Liver (tissue), 8 donors: ENCODE measurements at regions not wholly inside any gene's neighbourhood (a gene's known extent, or its start where the extent isn't known, plus 50 kb on each side); places are given as distances from the start of the nearest gene placed in this dataset.

Experiments used
- DNase-seq: peaks from one replicate; pipeline ENCODE4 v3.0.0-alpha.2; 2017; ENCODE audit warnings: low spot score
- H3K27ac ChIP-seq, 2 donors: one replicate each; pipeline ENCODE4 v1.7.0; 2013; ENCODE audit warnings: inconsistent platforms in 2 of 2, low read length in 2 of 2, control low read depth in 1 of 2, low read depth in 1 of 2, mild to moderate bottlenecking in 1 of 2
- H3K27me3 ChIP-seq, 4 donors: one replicate each; pipeline versions ENCODE4 v1.6.1 to v1.7.0; 2013; ENCODE audit warnings: low read length in 3 of 4, inconsistent platforms in 1 of 4, mild to moderate bottlenecking in 1 of 4, moderate library complexity in 1 of 4; ENCODE audit not compliant: control insufficient read depth in 4 of 4, insufficient read depth in 4 of 4
- H3K36me3 ChIP-seq, 4 donors: one replicate each; pipeline versions ENCODE4 v1.6.1 to v1.7.0; 2013; ENCODE audit warnings: low read length in 3 of 4, mild to moderate bottlenecking in 3 of 4, low read depth in 1 of 4, moderate library complexity in 1 of 4; ENCODE audit not compliant: control insufficient read depth in 4 of 4, insufficient read depth in 3 of 4
- H3K4me1 ChIP-seq, 4 donors: one replicate each; pipeline versions ENCODE4 v1.6.1 to v1.7.0; 2013; ENCODE audit warnings: low read length in 3 of 4, mild to moderate bottlenecking in 3 of 4, moderate library complexity in 1 of 4; ENCODE audit not compliant: control insufficient read depth in 4 of 4, insufficient read depth in 4 of 4
- H3K4me3 ChIP-seq, 3 donors: one replicate each; pipeline versions ENCODE4 v1.6.1 to v1.7.0; 2013; ENCODE audit warnings: low read length in 3 of 3, control low read depth in 1 of 3, low read depth in 1 of 3, mild to moderate bottlenecking in 1 of 3
- H3K9ac ChIP-seq, 2 donors: one replicate each; pipeline ENCODE4 v1.7.0; 2013; ENCODE audit warnings: low read length in 2 of 2, mild to moderate bottlenecking in 2 of 2, moderate library complexity in 2 of 2, control low read depth in 1 of 2, low read depth in 1 of 2
- H3K9me3 ChIP-seq, 4 donors: one replicate each; pipeline versions ENCODE4 v1.6.1 to v1.7.0; 2013; ENCODE audit warnings: low read length in 3 of 4; ENCODE audit not compliant: control insufficient read depth in 4 of 4
- EGR1 ChIP-seq, 2 donors: IDR thresholded peaks; 2 replicates each; pipeline ENCODE4 v1.6.1; 2016 to 2018; ENCODE audit warnings: antibody characterized with exemption in 2 of 2, low read depth in 2 of 2
- FOXA1 ChIP-seq: IDR thresholded peaks from 2 replicates; pipeline ENCODE4 v1.6.1; 2016; ENCODE audit warnings: antibody characterized with exemption
- FOXA2 ChIP-seq: IDR thresholded peaks from 2 replicates; pipeline ENCODE4 v1.6.1; 2016; ENCODE audit warnings: antibody characterized with exemption
- GABPA ChIP-seq, 2 donors: IDR thresholded peaks in 1 of 2; conservative IDR thresholded peaks in 1 of 2; 2 replicates each; pipeline ENCODE4 v1.6.1; 2016; ENCODE audit warnings: antibody characterized with exemption in 2 of 2, mild to moderate bottlenecking in 1 of 2, moderate library complexity in 1 of 2
- HNF4A ChIP-seq, 2 donors: conservative IDR thresholded peaks; 2 replicates each; pipeline ENCODE4 v1.6.1; 2016; ENCODE audit warnings: antibody characterized with exemption in 2 of 2, mild to moderate bottlenecking in 2 of 2
- HNF4G ChIP-seq: IDR thresholded peaks from 2 replicates; pipeline ENCODE4 v1.6.1; 2016; ENCODE audit warnings: antibody characterized with exemption
- JUND ChIP-seq, 2 donors: IDR thresholded peaks; 2 replicates each; pipeline ENCODE4 v1.6.1; 2016; ENCODE audit warnings: antibody characterized with exemption in 2 of 2
- NR2F2 ChIP-seq: IDR thresholded peaks from 2 replicates; pipeline ENCODE4 v1.6.1; 2016; ENCODE audit warnings: antibody characterized with exemption
- RAD21 ChIP-seq, 2 donors: IDR thresholded peaks; 2 replicates each; pipeline ENCODE4 v1.6.1; 2016; ENCODE audit warnings: antibody characterized with exemption in 2 of 2, mild to moderate bottlenecking in 2 of 2
- RXRA ChIP-seq, 2 donors: IDR thresholded peaks; 2 replicates each; pipeline ENCODE4 v1.6.1; 2017 to 2018; ENCODE audit warnings: antibody characterized with exemption in 2 of 2, mild to moderate bottlenecking in 1 of 2
- SP1 ChIP-seq: IDR thresholded peaks from 2 replicates; pipeline ENCODE4 v1.6.1; 2018; ENCODE audit warnings: antibody characterized with exemption, mild to moderate bottlenecking
- TAF1 ChIP-seq: conservative IDR thresholded peaks from 2 replicates; pipeline ENCODE4 v1.6.1; 2016; ENCODE audit warnings: antibody characterized with exemption, mild to moderate bottlenecking
- YY1 ChIP-seq: IDR thresholded peaks from 2 replicates; pipeline ENCODE4 v1.6.1; 2016; ENCODE audit warnings: antibody characterized with exemption, mild to moderate bottlenecking
- WGBS: extraction: QIAGEN DNeasy Blood & Tissue Kit; methylation state at CpG from one replicate; pipeline ENCODE4 v1.1.7; 2013; 5-methylcytosine and 5-hydroxymethylcytosine counted together
- TF ChIP-seq, protein P1 (sequence below): IDR thresholded peaks from 2 replicates; pipeline ENCODE4 v1.6.1; 2016; ENCODE audit warnings: antibody characterized with exemption
- TF ChIP-seq, protein P2 (sequence below): IDR thresholded peaks from 2 replicates; pipeline ENCODE4 v1.6.1; 2016; ENCODE audit warnings: antibody characterized with exemption
- TF ChIP-seq, protein P3 (sequence below): IDR thresholded peaks from 2 replicates; pipeline ENCODE4 v1.6.1; 2016; ENCODE audit warnings: antibody characterized with exemption, mild to moderate bottlenecking
- TF ChIP-seq, protein P4 (sequence below): fragments of 150-350 bp; IDR thresholded peaks from 2 replicates; pipeline ENCODE4 v1.5.1; 2017; ENCODE audit warnings: improper control_type of control experiment, low read depth, low read length; ENCODE audit not compliant: missing input control
- TF ChIP-seq, protein P5 (sequence below): IDR thresholded peaks from 2 replicates; pipeline ENCODE4 v1.6.1; 2016; ENCODE audit warnings: antibody characterized with exemption
- donor health status: healthy.
- donor health status: healthy.
- donor health status: healthy.
- donor health status: healthy.
- donor health status: healthy.

DNA sequence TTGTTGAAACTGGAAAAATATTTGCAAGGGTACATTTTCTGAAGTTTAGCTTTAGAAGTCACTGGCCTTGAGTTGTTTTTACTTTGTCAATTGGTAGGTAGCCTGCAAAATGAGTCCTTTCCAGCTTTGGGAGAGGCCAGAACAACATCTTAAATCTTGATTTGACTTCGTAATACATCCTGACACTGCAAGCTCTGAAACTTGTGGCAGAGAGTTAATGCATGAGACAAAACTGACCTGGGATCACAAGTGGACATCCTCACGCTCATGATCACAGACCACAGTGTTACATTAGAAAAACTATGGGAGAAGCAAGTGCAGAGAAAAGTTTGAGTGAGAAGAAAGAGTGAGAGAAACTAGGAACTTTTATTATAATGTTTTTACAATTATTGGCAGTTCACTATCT is 550.9 kb downstream of the USP25 start:
- H3K9me3 ChIP-seq: peaks cover 0 to 1% (median 0%) of the 10 kb centered on the region in 4 donors
- peak in 1 of 2 donors; percentile 2 for TF ChIP-seq RAD21 (IDR thresholded peaks at IDR 0.05)
- no peak for TF ChIP-seq TAF1
- TF ChIP-seq, protein P1, sequence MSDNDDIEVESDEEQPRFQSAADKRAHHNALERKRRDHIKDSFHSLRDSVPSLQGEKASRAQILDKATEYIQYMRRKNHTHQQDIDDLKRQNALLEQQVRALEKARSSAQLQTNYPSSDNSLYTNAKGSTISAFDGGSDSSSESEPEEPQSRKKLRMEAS: no peak
- 37% methylated on average over 2 of the region's 2 CpGs for WGBS
- H3K9ac ChIP-seq: peak overlapping the region; percentile 58
- no peaks in the 10 kb centered on the region for H3K27me3 ChIP-seq
- H3K4me3 ChIP-seq: no peak overlapping the region
- peak overlapping the region; percentile 51 to 59 for H3K27ac ChIP-seq
- DNase-seq: no peak
- H3K36me3 ChIP-seq: no peaks in the 10 kb centered on the region
- H3K4me1 ChIP-seq: peaks cover 3 to 27% (median 7%) of the 10 kb centered on the region in 4 donors

DNA sequence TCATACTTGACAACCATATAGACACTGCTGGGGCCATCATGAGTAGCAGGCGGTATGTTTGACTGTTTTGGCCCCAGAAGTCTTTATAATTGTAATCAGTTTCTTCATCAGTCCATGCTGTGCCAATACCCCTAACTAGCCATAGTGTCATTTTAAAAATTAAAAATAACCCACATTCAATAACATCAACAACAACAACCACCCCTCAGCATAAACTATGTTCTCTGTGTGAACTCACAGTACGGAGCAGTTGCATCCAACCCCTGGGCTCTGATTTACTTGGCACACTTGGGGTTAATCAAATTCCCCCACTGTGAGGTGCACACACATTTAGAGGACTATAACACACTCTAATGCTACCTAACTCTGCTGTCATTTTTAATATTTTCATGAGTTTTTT is 553.7 kb downstream of the USP25 start:
- TF ChIP-seq YY1: no peak
- TF ChIP-seq, protein P2, sequence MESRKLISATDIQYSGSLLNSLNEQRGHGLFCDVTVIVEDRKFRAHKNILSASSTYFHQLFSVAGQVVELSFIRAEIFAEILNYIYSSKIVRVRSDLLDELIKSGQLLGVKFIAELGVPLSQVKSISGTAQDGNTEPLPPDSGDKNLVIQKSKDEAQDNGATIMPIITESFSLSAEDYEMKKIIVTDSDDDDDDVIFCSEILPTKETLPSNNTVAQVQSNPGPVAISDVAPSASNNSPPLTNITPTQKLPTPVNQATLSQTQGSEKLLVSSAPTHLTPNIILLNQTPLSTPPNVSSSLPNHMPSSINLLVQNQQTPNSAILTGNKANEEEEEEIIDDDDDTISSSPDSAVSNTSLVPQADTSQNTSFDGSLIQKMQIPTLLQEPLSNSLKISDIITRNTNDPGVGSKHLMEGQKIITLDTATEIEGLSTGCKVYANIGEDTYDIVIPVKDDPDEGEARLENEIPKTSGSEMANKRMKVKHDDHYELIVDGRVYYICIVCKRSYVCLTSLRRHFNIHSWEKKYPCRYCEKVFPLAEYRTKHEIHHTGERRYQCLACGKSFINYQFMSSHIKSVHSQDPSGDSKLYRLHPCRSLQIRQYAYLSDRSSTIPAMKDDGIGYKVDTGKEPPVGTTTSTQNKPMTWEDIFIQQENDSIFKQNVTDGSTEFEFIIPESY: no peak
- TF ChIP-seq EGR1 (IDR thresholded peaks at IDR 0.05; ENCODE audit: low read depth in 2 of 2): no peak
- TF ChIP-seq, protein P3, sequence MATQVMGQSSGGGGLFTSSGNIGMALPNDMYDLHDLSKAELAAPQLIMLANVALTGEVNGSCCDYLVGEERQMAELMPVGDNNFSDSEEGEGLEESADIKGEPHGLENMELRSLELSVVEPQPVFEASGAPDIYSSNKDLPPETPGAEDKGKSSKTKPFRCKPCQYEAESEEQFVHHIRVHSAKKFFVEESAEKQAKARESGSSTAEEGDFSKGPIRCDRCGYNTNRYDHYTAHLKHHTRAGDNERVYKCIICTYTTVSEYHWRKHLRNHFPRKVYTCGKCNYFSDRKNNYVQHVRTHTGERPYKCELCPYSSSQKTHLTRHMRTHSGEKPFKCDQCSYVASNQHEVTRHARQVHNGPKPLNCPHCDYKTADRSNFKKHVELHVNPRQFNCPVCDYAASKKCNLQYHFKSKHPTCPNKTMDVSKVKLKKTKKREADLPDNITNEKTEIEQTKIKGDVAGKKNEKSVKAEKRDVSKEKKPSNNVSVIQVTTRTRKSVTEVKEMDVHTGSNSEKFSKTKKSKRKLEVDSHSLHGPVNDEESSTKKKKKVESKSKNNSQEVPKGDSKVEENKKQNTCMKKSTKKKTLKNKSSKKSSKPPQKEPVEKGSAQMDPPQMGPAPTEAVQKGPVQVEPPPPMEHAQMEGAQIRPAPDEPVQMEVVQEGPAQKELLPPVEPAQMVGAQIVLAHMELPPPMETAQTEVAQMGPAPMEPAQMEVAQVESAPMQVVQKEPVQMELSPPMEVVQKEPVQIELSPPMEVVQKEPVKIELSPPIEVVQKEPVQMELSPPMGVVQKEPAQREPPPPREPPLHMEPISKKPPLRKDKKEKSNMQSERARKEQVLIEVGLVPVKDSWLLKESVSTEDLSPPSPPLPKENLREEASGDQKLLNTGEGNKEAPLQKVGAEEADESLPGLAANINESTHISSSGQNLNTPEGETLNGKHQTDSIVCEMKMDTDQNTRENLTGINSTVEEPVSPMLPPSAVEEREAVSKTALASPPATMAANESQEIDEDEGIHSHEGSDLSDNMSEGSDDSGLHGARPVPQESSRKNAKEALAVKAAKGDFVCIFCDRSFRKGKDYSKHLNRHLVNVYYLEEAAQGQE: no peak
- TF ChIP-seq RXRA (IDR thresholded peaks at IDR 0.05): no peak
- TF ChIP-seq SP1: no peak
- TF ChIP-seq HNF4G: no peak
- TF ChIP-seq FOXA2: no peak
- TF ChIP-seq RAD21 (IDR thresholded peaks at IDR 0.05): no peak
- H3K36me3 ChIP-seq: no peaks in the 10 kb centered on the region
- H3K27ac ChIP-seq: no peak overlapping the region
- H3K9me3 ChIP-seq: peaks cover 0 to 1% (median 0%) of the 10 kb centered on the region in 4 donors
- DNase-seq: no peak
- H3K9ac ChIP-seq: no peak overlapping the region
- peaks cover 3 to 27% (median 7%) of the 10 kb centered on the region in 4 donors for H3K4me1 ChIP-seq
- no peak overlapping the region for H3K4me3 ChIP-seq
- H3K27me3 ChIP-seq: no peaks in the 10 kb centered on the region
- WGBS: 96% methylated on average over 2 of the region's 2 CpGs

DNA sequence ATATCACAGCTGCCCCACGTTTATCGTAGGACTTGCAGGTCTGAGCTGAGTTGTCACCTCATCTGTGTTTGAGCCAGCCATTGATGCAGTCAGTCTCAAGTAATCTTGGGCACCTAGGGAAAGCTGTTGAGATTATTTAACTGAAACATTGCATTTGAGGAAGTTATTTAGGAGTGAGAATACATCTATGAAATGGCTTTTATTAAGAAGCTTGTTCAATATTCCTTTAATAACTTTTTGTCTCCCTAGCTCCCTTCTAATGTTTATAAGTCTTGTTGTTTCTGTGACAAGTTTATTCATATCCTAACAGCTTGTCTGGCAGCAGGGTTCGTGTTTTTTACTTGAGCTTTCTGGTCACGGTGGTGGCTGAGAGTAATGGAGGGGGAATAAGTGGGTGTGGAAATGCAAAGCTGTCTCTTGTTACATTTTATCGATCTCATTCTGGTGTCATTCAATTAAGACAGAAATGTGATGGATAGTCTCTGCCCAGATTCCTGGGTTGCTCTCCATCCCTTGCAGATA is 555.9 kb downstream of the USP25 start:
- WGBS: 84% methylated on average over 5 of the region's 5 CpGs
- no peak for DNase-seq
- Histone ChIP-seq H3K4me3 (no peak overlapping the region), H3K4me1 (peaks cover 0 to 17% (median 2%) of the 10 kb centered on the region in 4 donors), H3K27me3 (no peaks in the 10 kb centered on the region), H3K36me3 (no peaks in the 10 kb centered on the region), H3K9me3 (peaks cover 0 to 1% (median 0%) of the 10 kb centered on the region in 4 donors), H3K9ac (no peak overlapping the region), H3K27ac (no peak overlapping the region)
- TF ChIP-seq EGR1 (IDR thresholded peaks at IDR 0.05; ENCODE audit: low read depth in 2 of 2) (no peak), TAF1 (no peak), FOXA1 (no peak), GABPA (IDR thresholded peaks at IDR 0.05 in 1 of 2, conservative IDR thresholded peaks at IDR 0.05 in 1 of 2) (no peak), RAD21 (IDR thresholded peaks at IDR 0.05) (no peak), NR2F2 (no peak), HNF4A (conservative IDR thresholded peaks at IDR 0.05) (no peak), FOXA2 (no peak), JUND (IDR thresholded peaks at IDR 0.05) (no peak), HNF4G (no peak), SP1 (no peak)
- TF ChIP-seq, protein P4, sequence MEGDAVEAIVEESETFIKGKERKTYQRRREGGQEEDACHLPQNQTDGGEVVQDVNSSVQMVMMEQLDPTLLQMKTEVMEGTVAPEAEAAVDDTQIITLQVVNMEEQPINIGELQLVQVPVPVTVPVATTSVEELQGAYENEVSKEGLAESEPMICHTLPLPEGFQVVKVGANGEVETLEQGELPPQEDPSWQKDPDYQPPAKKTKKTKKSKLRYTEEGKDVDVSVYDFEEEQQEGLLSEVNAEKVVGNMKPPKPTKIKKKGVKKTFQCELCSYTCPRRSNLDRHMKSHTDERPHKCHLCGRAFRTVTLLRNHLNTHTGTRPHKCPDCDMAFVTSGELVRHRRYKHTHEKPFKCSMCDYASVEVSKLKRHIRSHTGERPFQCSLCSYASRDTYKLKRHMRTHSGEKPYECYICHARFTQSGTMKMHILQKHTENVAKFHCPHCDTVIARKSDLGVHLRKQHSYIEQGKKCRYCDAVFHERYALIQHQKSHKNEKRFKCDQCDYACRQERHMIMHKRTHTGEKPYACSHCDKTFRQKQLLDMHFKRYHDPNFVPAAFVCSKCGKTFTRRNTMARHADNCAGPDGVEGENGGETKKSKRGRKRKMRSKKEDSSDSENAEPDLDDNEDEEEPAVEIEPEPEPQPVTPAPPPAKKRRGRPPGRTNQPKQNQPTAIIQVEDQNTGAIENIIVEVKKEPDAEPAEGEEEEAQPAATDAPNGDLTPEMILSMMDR: no peak
- TF ChIP-seq, protein P5, sequence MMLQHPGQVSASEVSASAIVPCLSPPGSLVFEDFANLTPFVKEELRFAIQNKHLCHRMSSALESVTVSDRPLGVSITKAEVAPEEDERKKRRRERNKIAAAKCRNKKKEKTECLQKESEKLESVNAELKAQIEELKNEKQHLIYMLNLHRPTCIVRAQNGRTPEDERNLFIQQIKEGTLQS: no peak
